HG02759 (cell line): ENCODE measurements at regions not wholly inside any gene's neighbourhood (a gene's known extent, or its start where the extent isn't known, plus 50 kb on each side); places are given as distances from the start of the nearest gene placed in this dataset.
"Not testable (repeated sequence)": the region's sequence is repeated elsewhere in the genome, so short reads cannot be mapped to it uniquely, and the experiment has no call there.

Experiments used
- ATAC-seq: cut with Tn5 transposase; IDR thresholded peaks from one replicate; pipeline ENCODE4 v1.9.1; 2021; ENCODE audit warnings: mild to moderate bottlenecking, moderate library complexity; ENCODE audit not compliant: unreplicated experiment

- no peak for ATAC-seq
Observed at GRCh38 chr1:213452501-213452900, 401.5 kb downstream of the RPS6KC1 start.

GRCh38 chr1:213457186-213457585 is 406.1 kb downstream of the RPS6KC1 start:
- ATAC-seq, result no peak

GRCh38 chr1:213457733-213458132 is 406.7 kb downstream of the RPS6KC1 start:
- ATAC-seq, result no peak

- not testable (repeated sequence) for ATAC-seq
Observed at GRCh38 chr1:213462374-213462773, 411.3 kb downstream of the RPS6KC1 start.

GRCh38 chr1:213464786-213465460 is 413.9 kb downstream of the RPS6KC1 start:
- no peak for ATAC-seq

GRCh38 chr1:213466541-213466940 is 415.5 kb downstream of the RPS6KC1 start:
- no peak for ATAC-seq

- ATAC-seq, result no peak
Observed at GRCh38 chr1:213474054-213474453, 423.0 kb downstream of the RPS6KC1 start.

GRCh38 chr1:213481395-213481794 is 430.4 kb downstream of the RPS6KC1 start:
- no peak for ATAC-seq

- no peak for ATAC-seq
Observed at GRCh38 chr1:213484333-213484732, 433.3 kb downstream of the RPS6KC1 start.

- no peak for ATAC-seq
Observed at GRCh38 chr1:213484758-213485157, 433.7 kb downstream of the RPS6KC1 start.

GRCh38 chr1:213486488-213486887 is 435.4 kb downstream of the RPS6KC1 start:
- no peak for ATAC-seq

- ATAC-seq, result no peak
Observed at GRCh38 chr1:213491468-213491867, 440.4 kb downstream of the RPS6KC1 start.

- ATAC-seq, result no peak
Observed at GRCh38 chr1:213492161-213493041, 441.4 kb downstream of the RPS6KC1 start.

- ATAC-seq, result no peak
Observed at GRCh38 chr1:213499444-213499843, 448.4 kb downstream of the RPS6KC1 start.

- no peak for ATAC-seq
Observed at GRCh38 chr1:213507472-213508223, 456.6 kb downstream of the RPS6KC1 start.

- no peak for ATAC-seq
Observed at GRCh38 chr1:213511173-213511572, 460.1 kb downstream of the RPS6KC1 start.

GRCh38 chr1:213512316-213512715 is 461.3 kb downstream of the RPS6KC1 start:
- no peak for ATAC-seq

- no peak for ATAC-seq
Observed at GRCh38 chr1:213513006-213513405, 462.0 kb downstream of the RPS6KC1 start.

GRCh38 chr1:213514408-213515179 is 463.6 kb downstream of the RPS6KC1 start:
- not testable (repeated sequence) for ATAC-seq

- ATAC-seq, result no peak
Observed at GRCh38 chr1:213519098-213519497, 468.1 kb downstream of the RPS6KC1 start.

GRCh38 chr1:213521206-213521605 is 466.6 kb upstream of the PROX1 start:
- ATAC-seq, result no peak
